HG03060 (cell line): ENCODE measurements at regions not wholly inside any gene's neighbourhood (a gene's known extent, or its start where the extent isn't known, plus 50 kb on each side); places are given as distances from the start of the nearest gene placed in this dataset.
"Not testable (repeated sequence)": the region's sequence is repeated elsewhere in the genome, so short reads cannot be mapped to it uniquely, and the experiment has no call there.

Experiments used
- ATAC-seq: cut with Tn5 transposase; IDR thresholded peaks from one replicate; pipeline ENCODE4 v1.9.1; 2021; ENCODE audit warnings: low read depth, moderate number of reproducible peaks; ENCODE audit not compliant: unreplicated experiment

GRCh38 chr17:70319516-70319915 is 150.2 kb downstream of the KCNJ2 start:
- ATAC-seq = no peak

- ATAC-seq = no peak
Observed at GRCh38 chr17:70320673-70321345, 151.5 kb downstream of the KCNJ2 start.

- no peak for ATAC-seq
Observed at GRCh38 chr17:70321352-70321751, 152.0 kb downstream of the KCNJ2 start.

GRCh38 chr17:70323269-70323668 is 153.9 kb downstream of the KCNJ2 start:
- ATAC-seq = no peak

GRCh38 chr17:70324031-70324430 is 154.7 kb downstream of the KCNJ2 start:
- no peak for ATAC-seq

- no peak for ATAC-seq
Observed at GRCh38 chr17:70327279-70327678, 157.9 kb downstream of the KCNJ2 start.

- no peak for ATAC-seq
Observed at GRCh38 chr17:70327723-70328122, 158.4 kb downstream of the KCNJ2 start.

- no peak for ATAC-seq
Observed at GRCh38 chr17:70329721-70330120, 160.4 kb downstream of the KCNJ2 start.

- ATAC-seq = not testable (repeated sequence)
Observed at GRCh38 chr17:70331066-70331465, 161.7 kb downstream of the KCNJ2 start.

- ATAC-seq = no peak
Observed at GRCh38 chr17:70332356-70333210, 163.3 kb downstream of the KCNJ2 start.

- no peak for ATAC-seq
Observed at GRCh38 chr17:70336411-70336810, 167.1 kb downstream of the KCNJ2 start.

- no peak for ATAC-seq
Observed at GRCh38 chr17:70338946-70339354, 169.6 kb downstream of the KCNJ2 start.

- ATAC-seq = no peak
Observed at GRCh38 chr17:70343114-70343513, 173.8 kb downstream of the KCNJ2 start.

GRCh38 chr17:70344386-70345060 is 175.2 kb downstream of the KCNJ2 start:
- no peak for ATAC-seq

- ATAC-seq = no peak
Observed at GRCh38 chr17:70345061-70345460, 175.7 kb downstream of the KCNJ2 start.

GRCh38 chr17:70352834-70353233 is 183.5 kb downstream of the KCNJ2 start:
- ATAC-seq = no peak

- ATAC-seq = no peak
Observed at GRCh38 chr17:70353408-70354092, 184.2 kb downstream of the KCNJ2 start.

GRCh38 chr17:70355185-70355584 is 185.9 kb downstream of the KCNJ2 start:
- ATAC-seq = no peak

GRCh38 chr17:70357190-70357589 is 187.9 kb downstream of the KCNJ2 start:
- no peak for ATAC-seq

- ATAC-seq = peak; percentile 75
Observed at GRCh38 chr17:70365091-70365583, 195.8 kb downstream of the KCNJ2 start.

GRCh38 chr17:70366386-70366785 is 197.1 kb downstream of the KCNJ2 start:
- no peak for ATAC-seq
